ENCODE measurements at regions not wholly inside any gene's neighbourhood (a gene's known extent, or its start where the extent isn't known, plus 50 kb on each side); places are given as distances from the start of the nearest gene placed in this dataset.

DNA sequence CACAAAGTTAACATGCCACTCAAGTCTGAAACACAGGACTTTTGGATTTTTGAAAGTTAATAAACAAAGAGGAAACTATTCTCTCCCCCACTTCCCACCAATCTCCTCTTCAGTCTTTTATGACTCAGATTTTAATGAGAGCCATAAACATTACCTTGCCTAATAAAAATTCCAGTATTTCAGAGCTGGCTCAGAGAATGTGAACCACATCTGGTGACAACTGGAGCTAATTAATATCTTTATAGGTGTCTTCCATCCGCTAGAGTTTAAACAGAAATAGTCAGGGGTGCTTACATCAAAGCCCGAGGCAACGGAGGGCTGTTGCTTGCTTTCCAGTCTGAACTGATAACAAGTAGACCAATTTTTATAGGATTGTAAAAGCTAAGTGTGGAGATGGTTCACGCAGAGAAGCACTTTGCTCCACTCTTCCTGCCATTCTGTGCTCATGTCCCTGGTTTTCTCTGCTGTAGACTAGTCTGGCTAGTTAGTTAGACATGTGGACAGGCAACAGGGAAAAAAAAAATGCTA lies 363.6 kb downstream of the NR2F2 start:
- no peak for TF ChIP-seq EZH2 (IDR thresholded peaks at IDR 0.05; ENCODE audit: low read length, missing control alignments)
- TF ChIP-seq, protein P1, sequence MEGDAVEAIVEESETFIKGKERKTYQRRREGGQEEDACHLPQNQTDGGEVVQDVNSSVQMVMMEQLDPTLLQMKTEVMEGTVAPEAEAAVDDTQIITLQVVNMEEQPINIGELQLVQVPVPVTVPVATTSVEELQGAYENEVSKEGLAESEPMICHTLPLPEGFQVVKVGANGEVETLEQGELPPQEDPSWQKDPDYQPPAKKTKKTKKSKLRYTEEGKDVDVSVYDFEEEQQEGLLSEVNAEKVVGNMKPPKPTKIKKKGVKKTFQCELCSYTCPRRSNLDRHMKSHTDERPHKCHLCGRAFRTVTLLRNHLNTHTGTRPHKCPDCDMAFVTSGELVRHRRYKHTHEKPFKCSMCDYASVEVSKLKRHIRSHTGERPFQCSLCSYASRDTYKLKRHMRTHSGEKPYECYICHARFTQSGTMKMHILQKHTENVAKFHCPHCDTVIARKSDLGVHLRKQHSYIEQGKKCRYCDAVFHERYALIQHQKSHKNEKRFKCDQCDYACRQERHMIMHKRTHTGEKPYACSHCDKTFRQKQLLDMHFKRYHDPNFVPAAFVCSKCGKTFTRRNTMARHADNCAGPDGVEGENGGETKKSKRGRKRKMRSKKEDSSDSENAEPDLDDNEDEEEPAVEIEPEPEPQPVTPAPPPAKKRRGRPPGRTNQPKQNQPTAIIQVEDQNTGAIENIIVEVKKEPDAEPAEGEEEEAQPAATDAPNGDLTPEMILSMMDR (conservative IDR thresholded peaks at IDR 0.05 in 1 of 2, IDR thresholded peaks at IDR 0.05 in 1 of 2; ENCODE audit: low read depth in 1 of 2, low read length in 2 of 2) = no peak
- Histone ChIP-seq H3K9ac (ENCODE audit: insufficient read depth, low read length) (no peak overlapping the region), H3K36me3 (ENCODE audit: control insufficient read depth, insufficient read depth, low read length) (no peaks in the 10 kb centered on the region), H3K4me2 (ENCODE audit: extremely low read depth, insufficient read depth, low read length) (no peak overlapping the region), H2AFZ (ENCODE audit: low read length) (no peak overlapping the region), H3K9me3 (ENCODE audit: control insufficient read depth, insufficient read depth, low read depth, low read length) (no peaks in the 10 kb centered on the region), H3K27me3 (ENCODE audit: control insufficient read depth, insufficient read depth, low read length) (no peaks in the 10 kb centered on the region), H3K4me3 (replicated peaks in 1 of 4; ENCODE audit: control extremely low read depth in 1 of 4, insufficient read depth in 1 of 4, low read depth in 3 of 4, low read length in 4 of 4) (no peak overlapping the region), H3K4me1 (ENCODE audit: control insufficient read depth, extremely low read depth, insufficient read depth, low read length) (no peaks in the 10 kb centered on the region), H4K20me1 (ENCODE audit: control insufficient read depth, extremely low read depth, insufficient read depth, low read length) (no peaks in the 10 kb centered on the region), H3K79me2 (ENCODE audit: control insufficient read depth, insufficient read depth, low read length) (no peaks in the 10 kb centered on the region), H3K27ac (ENCODE audit: insufficient read depth, low read length) (no peak overlapping the region)
- peak in 1 of 2 donors; percentile 11 for DNase-seq (ENCODE audit: low read depth in 2 of 2)

DNA sequence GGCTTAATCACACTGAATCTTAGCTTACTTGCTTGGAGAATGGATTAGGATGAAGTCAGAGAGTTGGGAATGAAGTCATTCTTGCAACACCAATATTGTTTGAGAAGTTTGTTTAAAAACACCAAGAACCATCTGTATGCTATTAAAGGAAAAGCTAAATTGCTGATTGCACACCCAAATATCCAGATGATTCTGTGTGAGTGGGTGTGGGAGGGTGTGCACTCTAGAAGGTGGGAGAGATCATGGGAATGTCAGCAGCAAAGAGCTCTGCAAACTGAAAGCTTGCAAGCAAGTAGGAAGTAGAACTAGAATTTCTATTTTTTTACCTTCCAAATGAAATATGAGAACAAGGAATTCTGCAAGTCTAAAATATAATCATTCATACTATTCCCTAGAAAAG lies 364.9 kb downstream of the NR2F2 start:
- Histone ChIP-seq H3K27ac (ENCODE audit: insufficient read depth, low read length) (no peak overlapping the region), H4K20me1 (ENCODE audit: control insufficient read depth, extremely low read depth, insufficient read depth, low read length) (no peaks in the 10 kb centered on the region), H3K36me3 (ENCODE audit: control insufficient read depth, insufficient read depth, low read length) (no peaks in the 10 kb centered on the region), H3K9me3 (ENCODE audit: control insufficient read depth, insufficient read depth, low read depth, low read length) (no peaks in the 10 kb centered on the region), H3K9ac (ENCODE audit: insufficient read depth, low read length) (no peak overlapping the region), H3K79me2 (ENCODE audit: control insufficient read depth, insufficient read depth, low read length) (no peaks in the 10 kb centered on the region), H3K4me1 (ENCODE audit: control insufficient read depth, extremely low read depth, insufficient read depth, low read length) (no peaks in the 10 kb centered on the region), H3K4me3 (replicated peaks in 1 of 4; ENCODE audit: control extremely low read depth in 1 of 4, insufficient read depth in 1 of 4, low read depth in 3 of 4, low read length in 4 of 4) (no peak overlapping the region), H3K27me3 (ENCODE audit: control insufficient read depth, insufficient read depth, low read length) (no peaks in the 10 kb centered on the region), H3K4me2 (ENCODE audit: extremely low read depth, insufficient read depth, low read length) (no peak overlapping the region), H2AFZ (ENCODE audit: low read length) (no peak overlapping the region)
- TF ChIP-seq, protein P1 (conservative IDR thresholded peaks at IDR 0.05 in 1 of 2, IDR thresholded peaks at IDR 0.05 in 1 of 2; ENCODE audit: low read depth in 1 of 2, low read length in 2 of 2) = no peak
- no peak for TF ChIP-seq EZH2 (IDR thresholded peaks at IDR 0.05; ENCODE audit: low read length, missing control alignments)
- peak in 1 of 2 donors; percentile 32 for DNase-seq (ENCODE audit: low read depth in 2 of 2)

DNA sequence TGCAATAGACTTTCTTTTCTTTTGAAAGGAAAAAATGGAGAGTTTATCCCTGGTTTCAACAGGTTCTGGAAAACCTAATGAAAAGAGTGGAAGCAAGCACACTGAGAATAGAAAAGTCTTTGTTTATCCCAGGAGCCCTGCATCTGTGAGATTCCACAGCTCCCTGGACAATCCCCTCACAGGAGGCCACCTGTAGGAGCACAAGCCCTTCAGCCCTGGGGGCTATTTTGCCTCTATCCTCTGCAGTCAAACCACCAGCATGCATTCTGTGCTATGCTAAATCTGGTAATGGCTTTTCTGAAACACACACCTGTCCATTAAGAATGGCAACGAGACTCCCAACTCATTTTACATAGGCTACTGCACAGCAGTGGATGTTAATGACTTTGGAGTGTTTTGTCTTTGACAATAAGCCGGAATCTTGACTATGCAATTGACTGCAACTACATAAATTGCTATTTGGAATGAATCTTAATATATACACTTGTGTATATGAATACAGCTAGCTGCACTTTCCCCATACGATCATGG lies 369.4 kb downstream of the NR2F2 start:
- Histone ChIP-seq H3K4me2 (ENCODE audit: extremely low read depth, insufficient read depth, low read length) (no peak overlapping the region), H3K4me3 (replicated peaks in 1 of 4; ENCODE audit: control extremely low read depth in 1 of 4, insufficient read depth in 1 of 4, low read depth in 3 of 4, low read length in 4 of 4) (no peak overlapping the region), H3K79me2 (ENCODE audit: control insufficient read depth, insufficient read depth, low read length) (no peaks in the 10 kb centered on the region), H3K27me3 (ENCODE audit: control insufficient read depth, insufficient read depth, low read length) (no peaks in the 10 kb centered on the region), H2AFZ (ENCODE audit: low read length) (no peak overlapping the region), H3K9ac (ENCODE audit: insufficient read depth, low read length) (no peak overlapping the region), H3K27ac (ENCODE audit: insufficient read depth, low read length) (no peak overlapping the region), H3K9me3 (ENCODE audit: control insufficient read depth, insufficient read depth, low read depth, low read length) (no peaks in the 10 kb centered on the region), H3K4me1 (ENCODE audit: control insufficient read depth, extremely low read depth, insufficient read depth, low read length) (no peaks in the 10 kb centered on the region), H4K20me1 (ENCODE audit: control insufficient read depth, extremely low read depth, insufficient read depth, low read length) (no peaks in the 10 kb centered on the region), H3K36me3 (ENCODE audit: control insufficient read depth, insufficient read depth, low read length) (no peaks in the 10 kb centered on the region)
- TF ChIP-seq EZH2 (IDR thresholded peaks at IDR 0.05; ENCODE audit: low read length, missing control alignments) = no peak
- TF ChIP-seq, protein P1 (conservative IDR thresholded peaks at IDR 0.05 in 1 of 2, IDR thresholded peaks at IDR 0.05 in 1 of 2; ENCODE audit: low read depth in 1 of 2, low read length in 2 of 2) = no peak
- DNase-seq (ENCODE audit: low read depth in 2 of 2) = no peak

Measured in fibroblast of lung (primary cell).